ENCODE measurements at regions not wholly inside any gene's neighbourhood (a gene's known extent, or its start where the extent isn't known, plus 50 kb on each side); places are given as distances from the start of the nearest gene placed in this dataset.
"Not testable (repeated sequence)": the region's sequence is repeated elsewhere in the genome, so short reads cannot be mapped to it uniquely, and the experiment has no call there.

GRCh38 chr6:6970851-6971250 is 136.9 kb upstream of the RREB1 start:
- no peak for DNase-seq (ENCODE audit: low spot score)

GRCh38 chr6:6971369-6971768 is 136.4 kb upstream of the RREB1 start:
- DNase-seq (ENCODE audit: low spot score): no peak

- no peak for DNase-seq (ENCODE audit: low spot score)
Observed at GRCh38 chr6:6972456-6972855, 135.3 kb upstream of the RREB1 start.

GRCh38 chr6:6973721-6974120 is 134.0 kb upstream of the RREB1 start:
- DNase-seq (ENCODE audit: low spot score): no peak

- DNase-seq (ENCODE audit: low spot score): no peak
Observed at GRCh38 chr6:6975459-6976111, 132.2 kb upstream of the RREB1 start.

GRCh38 chr6:6976193-6976592 is 131.6 kb upstream of the RREB1 start:
- DNase-seq (ENCODE audit: low spot score): no peak

- DNase-seq (ENCODE audit: low spot score): no peak
Observed at GRCh38 chr6:6978731-6979130, 129.0 kb upstream of the RREB1 start.

GRCh38 chr6:6980999-6981597 is 126.7 kb upstream of the RREB1 start:
- no peak for DNase-seq (ENCODE audit: low spot score)

- no peak for DNase-seq (ENCODE audit: low spot score)
Observed at GRCh38 chr6:6981681-6982322, 126.0 kb upstream of the RREB1 start.

- DNase-seq (ENCODE audit: low spot score): no peak
Observed at GRCh38 chr6:6982663-6983062, 125.1 kb upstream of the RREB1 start.

- no peak for DNase-seq (ENCODE audit: low spot score)
Observed at GRCh38 chr6:6984585-6985366, 123.0 kb upstream of the RREB1 start.

GRCh38 chr6:6986344-6986743 is 121.4 kb upstream of the RREB1 start:
- DNase-seq (ENCODE audit: low spot score): no peak

- no peak for DNase-seq (ENCODE audit: low spot score)
Observed at GRCh38 chr6:6987749-6988148, 120.0 kb upstream of the RREB1 start.

GRCh38 chr6:6990059-6990458 is 117.7 kb upstream of the RREB1 start:
- DNase-seq (ENCODE audit: low spot score): not testable (repeated sequence)

GRCh38 chr6:6993503-6994237 is 114.1 kb upstream of the RREB1 start:
- no peak for DNase-seq (ENCODE audit: low spot score)

GRCh38 chr6:6994796-6995195 is 113.0 kb upstream of the RREB1 start:
- no peak for DNase-seq (ENCODE audit: low spot score)

- no peak for DNase-seq (ENCODE audit: low spot score)
Observed at GRCh38 chr6:6995328-6995727, 112.4 kb upstream of the RREB1 start.

GRCh38 chr6:6996124-6996523 is 111.6 kb upstream of the RREB1 start:
- no peak for DNase-seq (ENCODE audit: low spot score)

- DNase-seq (ENCODE audit: low spot score): no peak
Observed at GRCh38 chr6:6997263-6998193, 110.2 kb upstream of the RREB1 start.

- no peak for DNase-seq (ENCODE audit: low spot score)
Observed at GRCh38 chr6:6998194-6998569, 109.6 kb upstream of the RREB1 start.

Data from mesenteric fat pad (tissue), 1 donor.